C4-2B (cell line): ENCODE measurements at regions not wholly inside any gene's neighbourhood (a gene's known extent, or its start where the extent isn't known, plus 50 kb on each side); places are given as distances from the start of the nearest gene placed in this dataset.

Source experiments
- CTCF ChIP-seq: fragments of 450-650 bp; conservative IDR thresholded peaks from 2 replicates; pipeline ENCODE4 v1.5.1; 2017; ENCODE audit warnings: mild to moderate bottlenecking
- ZFX ChIP-seq: fragments of 450-650 bp; IDR thresholded peaks from 2 replicates; pipeline ENCODE4 v1.6.1; 2017

GRCh38 chr2:129024796-129025195 lies 706.1 kb upstream of the HS6ST1 start:
- no peak for TF ChIP-seq CTCF
- TF ChIP-seq ZFX = no peak
